Bronchial epithelial cell (primary cell): ENCODE measurements at regions not wholly inside any gene's neighbourhood (a gene's known extent, or its start where the extent isn't known, plus 50 kb on each side); places are given as distances from the start of the nearest gene placed in this dataset.

ENCODE experiments used
- DNase-seq: peaks from one replicate; pipeline ENCODE4 v3.0.0-alpha.2; 2010; ENCODE audit warnings: low read depth
- FAIRE-seq: peaks from 2 replicates; lab custom pipeline; 2011; peaks lifted over from hg19 to GRCh38; lab: Jason Lieb, UNC
- H3K27me3 ChIP-seq: 2 replicates; pipeline ENCODE4 v1.5.1; 2011; ENCODE audit warnings: low read length; ENCODE audit not compliant: control insufficient read depth, insufficient read depth
- H3K36me3 ChIP-seq: 2 replicates; pipeline ENCODE4 v1.5.1; 2011; ENCODE audit warnings: low read length; ENCODE audit not compliant: control insufficient read depth, insufficient read depth
- H3K4me3 ChIP-seq: 2 replicates; pipeline ENCODE4 v1.5.1; 2011; ENCODE audit warnings: mild to moderate bottlenecking, low read depth, low read length, control low read depth
- CTCF ChIP-seq: IDR thresholded peaks from 2 replicates; pipeline ENCODE4 v1.5.1; 2011; ENCODE audit warnings: mild to moderate bottlenecking, moderate library complexity, low read length, control low read depth, inconsistent platforms; ENCODE audit not compliant: insufficient read depth, severe bottlenecking

- no peaks in the 10 kb centered on the region for H3K27me3 ChIP-seq
- H3K36me3 ChIP-seq: no peaks in the 10 kb centered on the region
- FAIRE-seq (no peak), DNase-seq (no peak)
- TF ChIP-seq CTCF: no peak
- no peak overlapping the region for H3K4me3 ChIP-seq
Observed at GRCh38 chr4:111120191-111120590, 497.3 kb upstream of the PITX2 start.

DNA sequence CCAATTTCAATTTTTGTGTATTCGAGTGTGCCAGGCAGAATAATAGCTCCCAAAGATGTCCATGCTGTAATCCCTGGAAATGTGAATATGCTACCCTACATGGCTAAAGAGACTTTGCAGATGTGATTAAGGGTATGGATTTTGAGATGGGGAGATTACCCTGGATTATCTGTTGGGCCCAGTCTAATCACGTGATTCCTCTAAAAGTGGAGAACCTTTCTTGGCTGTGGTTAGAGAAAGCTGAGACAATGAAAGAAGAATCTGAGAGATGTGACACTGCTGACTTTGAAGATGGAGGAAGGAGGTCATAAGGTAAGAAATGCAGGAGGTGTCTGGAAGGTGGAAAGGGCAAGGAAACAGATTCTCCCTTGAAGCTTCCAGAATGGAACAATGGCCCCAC, 503.5 kb upstream of the PITX2 start:
- DNase-seq (no peak), FAIRE-seq (no peak)
- TF ChIP-seq CTCF: no peak
- H3K4me3 ChIP-seq: no peak overlapping the region
- no peaks in the 10 kb centered on the region for H3K27me3 ChIP-seq
- H3K36me3 ChIP-seq: no peaks in the 10 kb centered on the region

DNA sequence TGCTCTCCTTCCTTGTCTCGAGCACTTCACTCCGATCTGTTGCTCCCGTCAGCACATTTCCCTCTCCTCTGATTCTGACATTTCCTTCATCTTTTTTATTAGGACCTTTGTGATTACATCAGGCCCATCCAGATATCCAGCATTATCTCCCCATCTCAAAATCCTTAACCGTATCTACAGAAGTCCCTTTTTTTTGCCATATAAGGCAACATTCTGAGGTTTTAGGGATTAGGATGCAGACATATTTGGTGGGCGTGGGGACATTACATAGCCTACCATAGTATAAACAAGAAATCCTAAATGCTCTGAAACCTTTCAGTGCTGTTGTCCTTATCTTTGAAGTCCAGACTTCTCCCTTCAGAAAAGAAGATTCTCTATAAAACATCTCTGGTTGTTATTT, 505.0 kb upstream of the PITX2 start:
- H3K36me3 ChIP-seq: no peaks in the 10 kb centered on the region
- FAIRE-seq (no peak), DNase-seq (no peak)
- no peak overlapping the region for H3K4me3 ChIP-seq
- TF ChIP-seq CTCF: no peak
- H3K27me3 ChIP-seq: no peaks in the 10 kb centered on the region

GRCh38 chr4:111128327-111128726, 505.4 kb upstream of the PITX2 start:
- H3K4me3 ChIP-seq: no peak overlapping the region
- no peaks in the 10 kb centered on the region for H3K27me3 ChIP-seq
- no peak for FAIRE-seq
- no peak for DNase-seq
- H3K36me3 ChIP-seq: no peaks in the 10 kb centered on the region
- TF ChIP-seq CTCF: no peak

DNA sequence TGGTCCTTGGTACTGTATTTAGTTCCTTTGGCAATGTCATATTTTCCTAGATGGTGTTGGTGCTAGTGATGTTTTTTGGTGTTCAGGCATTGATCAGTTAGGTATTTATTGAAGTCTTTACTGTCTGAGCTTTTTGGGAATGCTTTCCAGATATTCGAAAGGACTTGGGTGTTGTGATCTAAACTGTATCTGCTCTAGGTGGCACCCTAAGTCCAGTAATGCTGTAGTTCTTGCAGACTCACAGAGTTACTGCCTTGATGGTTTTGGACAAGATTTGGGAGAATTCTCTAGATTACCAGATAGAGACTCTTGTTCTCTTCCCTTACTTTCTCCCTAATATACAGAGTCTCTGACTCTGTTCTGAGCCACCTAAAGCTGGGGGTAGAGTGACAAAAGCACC, 513.6 kb upstream of the PITX2 start:
- no peaks in the 10 kb centered on the region for H3K27me3 ChIP-seq
- H3K36me3 ChIP-seq: no peaks in the 10 kb centered on the region
- H3K4me3 ChIP-seq: no peak overlapping the region
- TF ChIP-seq CTCF: no peak
- FAIRE-seq (no peak), DNase-seq (peak; percentile 3)

DNA sequence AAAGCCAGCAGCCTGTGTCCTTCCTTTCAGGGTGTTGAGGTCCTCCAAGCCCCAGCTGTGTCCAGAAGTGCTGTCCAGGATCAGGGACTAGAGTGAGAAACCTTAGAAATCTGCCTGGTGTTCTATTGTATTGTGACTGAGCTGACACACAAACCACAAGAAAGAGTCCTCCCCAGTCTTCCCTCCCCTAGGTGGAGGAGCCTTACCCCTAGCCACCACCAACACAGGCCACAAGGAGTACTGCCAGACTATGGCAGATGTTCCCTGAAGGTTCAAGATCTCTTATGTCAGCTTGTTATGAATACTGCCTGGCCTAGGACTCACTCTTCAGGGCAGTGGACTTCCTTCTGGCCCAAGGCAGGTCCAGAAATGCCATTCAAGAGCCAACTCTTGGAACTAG, 514.1 kb upstream of the PITX2 start:
- Histone ChIP-seq H3K36me3 (no peaks in the 10 kb centered on the region), H3K27me3 (no peaks in the 10 kb centered on the region), H3K4me3 (no peak overlapping the region)
- no peak for TF ChIP-seq CTCF
- no peak for DNase-seq
- no peak for FAIRE-seq
